Activated T-helper 2 cell treated with anti-CD3 and anti-CD28 coated beads, Interferon-gamma antibody, Interleukin-2, Interleukin-4, amounts not matched to agents 10 μg/mL and 5 μg/mL and 100 μg/mL, durations not matched to agents 14 hours and 24 hours and 36 hours (primary cell): ENCODE measurements at regions not wholly inside any gene's neighbourhood (a gene's known extent, or its start where the extent isn't known, plus 50 kb on each side); places are given as distances from the start of the nearest gene placed in this dataset.

Experiments used
- DNase-seq: peaks from one replicate; pipeline ENCODE4 v3.0.0; 2021; ENCODE audit warnings: low spot score
- H3K27ac Mint-ChIP-seq: one replicate; pipeline ENCODE4 v1.8.0; 2021; ENCODE audit warnings: mixed read lengths
- H3K27me3 Mint-ChIP-seq: one replicate; pipeline ENCODE4 v1.8.0; 2021; ENCODE audit warnings: low read depth, mixed read lengths
- H3K36me3 Mint-ChIP-seq: one replicate; pipeline ENCODE4 v1.8.0; 2021; ENCODE audit warnings: low read depth, mixed read lengths
- H3K4me1 Mint-ChIP-seq: one replicate; pipeline ENCODE4 v1.8.0; 2021; ENCODE audit warnings: low read depth, mixed read lengths
- H3K4me3 Mint-ChIP-seq: one replicate; pipeline ENCODE4 v1.8.0; 2021; ENCODE audit warnings: low read depth, mild to moderate bottlenecking, moderate library complexity, mixed read lengths
- H3K9me3 Mint-ChIP-seq: one replicate; pipeline ENCODE4 v1.8.0; 2021; ENCODE audit warnings: mixed read lengths
- intact Hi-C: fragments of 100-400 bp; cut with micrococcal nuclease; formaldehyde crosslinking; loops from one replicate; pipeline ENCODE4 v1.15.1; 2023

DNA sequence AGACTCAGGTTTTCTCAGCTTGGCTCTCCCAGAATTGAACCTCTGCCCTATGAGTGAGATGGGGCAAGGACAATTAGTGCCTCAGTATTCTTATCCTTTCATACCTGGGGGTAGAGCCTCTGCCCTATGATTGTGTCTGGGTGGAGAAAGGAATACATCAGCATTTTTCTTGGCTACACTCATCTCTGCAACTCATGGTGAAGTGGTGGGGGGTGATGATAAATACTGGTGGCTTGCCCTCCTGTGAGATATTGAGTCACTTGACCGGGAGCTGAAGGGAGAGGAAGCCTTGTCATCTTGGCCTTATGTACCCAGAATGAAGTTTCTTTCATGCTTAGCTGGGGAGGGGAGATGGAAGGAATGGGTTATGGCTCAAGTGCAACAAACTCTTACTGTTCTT, 71.3 kb upstream of the ENOX2 start:
- H3K9me3 Mint-ChIP-seq, result no peaks in the 10 kb centered on the region
- H3K27ac Mint-ChIP-seq, result no peak overlapping the region
- H3K27me3 Mint-ChIP-seq, result peaks cover 4% of the 10 kb centered on the region
- H3K4me3 Mint-ChIP-seq, result no peak overlapping the region
- no peaks in the 10 kb centered on the region for H3K4me1 Mint-ChIP-seq
- no peak for DNase-seq
- no peaks in the 10 kb centered on the region for H3K36me3 Mint-ChIP-seq
- intact Hi-C loops, result loop anchor here (10.0 kb wide), 1 partner anchor 660 kb away; no protein-coding TSS in a partner anchor

DNA sequence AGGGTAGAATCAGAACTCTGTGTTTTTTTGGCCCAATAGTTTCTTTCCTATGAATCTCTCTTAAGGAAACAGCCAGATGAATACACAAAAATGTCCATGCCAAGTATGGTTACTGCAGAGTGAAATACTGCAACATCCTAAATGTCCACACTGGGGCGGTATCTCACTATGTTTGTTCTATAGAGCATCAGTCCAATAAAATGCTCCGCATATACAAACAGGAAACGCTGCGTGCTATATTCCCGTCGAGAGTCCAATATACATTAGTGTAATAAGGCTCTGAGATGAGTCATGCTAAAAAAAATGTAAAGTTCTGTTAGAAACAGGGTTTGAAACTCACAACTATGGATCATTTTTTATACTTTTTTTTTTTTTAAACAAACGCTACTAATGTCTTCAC, 72.9 kb upstream of the ENOX2 start:
- intact Hi-C loops, result loop anchor here (5.0 to 10.0 kb wide), 2 partner anchors 659 to 701 kb away; no protein-coding TSS in a partner anchor
- no peak overlapping the region for H3K4me3 Mint-ChIP-seq
- no peak overlapping the region for H3K27ac Mint-ChIP-seq
- no peak for DNase-seq
- no peaks in the 10 kb centered on the region for H3K9me3 Mint-ChIP-seq
- peaks cover 4% of the 10 kb centered on the region for H3K27me3 Mint-ChIP-seq
- H3K36me3 Mint-ChIP-seq, result no peaks in the 10 kb centered on the region
- no peaks in the 10 kb centered on the region for H3K4me1 Mint-ChIP-seq

DNA sequence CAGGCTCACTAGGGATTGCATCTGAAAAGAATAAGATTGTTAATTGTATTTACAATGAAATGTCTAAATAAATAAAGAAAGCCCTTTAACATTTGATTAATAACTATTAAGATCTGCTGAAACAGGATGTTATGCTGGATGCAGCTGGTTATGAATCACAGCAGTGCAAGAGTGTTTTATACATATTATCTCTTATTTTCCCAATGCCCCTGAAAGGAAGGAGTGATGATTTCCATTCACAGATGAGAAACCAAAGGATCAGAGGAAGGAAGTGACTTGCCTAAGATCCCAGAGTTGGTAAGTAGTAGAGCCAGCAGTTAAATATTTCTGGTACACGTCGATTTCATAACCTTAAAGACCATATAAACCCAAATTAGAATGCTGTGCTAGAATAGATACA, 76.3 kb upstream of the ARHGAP36 start:
- Mint-ChIP-seq H3K4me3 (no peak overlapping the region), H3K36me3 (no peaks in the 10 kb centered on the region), H3K4me1 (no peaks in the 10 kb centered on the region), H3K27ac (no peak overlapping the region), H3K27me3 (peaks cover under 1% of the 10 kb centered on the region), H3K9me3 (no peaks in the 10 kb centered on the region)
- intact Hi-C loops, result no loop called here
- no peak for DNase-seq

DNA sequence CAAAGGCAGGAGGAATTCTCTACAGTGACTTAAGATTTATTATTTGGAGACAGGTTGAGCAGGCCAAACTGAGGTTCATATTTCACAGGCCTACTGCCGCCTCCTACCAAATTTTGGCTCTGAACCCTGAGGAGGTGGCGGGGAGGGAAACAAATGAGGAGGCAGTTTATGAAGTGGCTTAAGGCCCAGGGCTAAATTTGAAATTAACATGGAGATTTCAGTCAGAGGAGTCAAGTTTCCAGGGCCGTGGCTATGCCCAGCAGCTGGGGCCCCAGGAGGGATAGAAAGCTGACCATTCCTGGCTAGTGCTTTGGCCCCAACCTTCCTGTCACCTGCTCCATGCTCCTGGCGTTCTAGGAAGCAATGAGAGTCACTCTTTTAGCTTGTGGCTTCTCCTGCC, 73.4 kb upstream of the ARHGAP36 start:
- Mint-ChIP-seq H3K9me3 (no peaks in the 10 kb centered on the region), H3K27ac (no peak overlapping the region), H3K4me3 (no peak overlapping the region), H3K36me3 (no peaks in the 10 kb centered on the region), H3K27me3 (peaks cover 2% of the 10 kb centered on the region), H3K4me1 (no peaks in the 10 kb centered on the region)
- no peak for DNase-seq
- intact Hi-C loops, result no loop called here

DNA sequence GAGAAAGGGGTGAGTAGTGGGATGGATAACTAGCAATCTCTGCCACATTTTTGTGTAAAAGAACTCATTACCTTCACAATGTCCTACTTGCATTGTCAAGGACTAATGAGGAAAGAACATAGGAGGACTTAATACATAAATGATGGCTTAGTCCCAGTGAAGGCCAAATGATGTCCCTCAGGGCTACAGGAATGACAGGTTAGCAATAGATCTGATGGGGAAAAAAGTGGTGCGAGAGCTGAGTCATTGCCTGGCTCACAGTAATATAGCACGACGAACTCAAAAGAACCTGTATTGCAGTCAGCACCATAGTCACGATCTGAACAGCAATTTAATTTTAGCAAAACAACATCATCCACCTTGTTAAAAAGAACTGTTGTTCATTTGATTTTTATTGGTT, 70.9 kb upstream of the ARHGAP36 start:
- Mint-ChIP-seq H3K27ac (no peak overlapping the region), H3K9me3 (no peaks in the 10 kb centered on the region), H3K4me1 (no peaks in the 10 kb centered on the region), H3K4me3 (no peak overlapping the region), H3K36me3 (no peaks in the 10 kb centered on the region), H3K27me3 (peaks cover 2% of the 10 kb centered on the region)
- intact Hi-C loops, result no loop called here
- DNase-seq, result no peak

DNA sequence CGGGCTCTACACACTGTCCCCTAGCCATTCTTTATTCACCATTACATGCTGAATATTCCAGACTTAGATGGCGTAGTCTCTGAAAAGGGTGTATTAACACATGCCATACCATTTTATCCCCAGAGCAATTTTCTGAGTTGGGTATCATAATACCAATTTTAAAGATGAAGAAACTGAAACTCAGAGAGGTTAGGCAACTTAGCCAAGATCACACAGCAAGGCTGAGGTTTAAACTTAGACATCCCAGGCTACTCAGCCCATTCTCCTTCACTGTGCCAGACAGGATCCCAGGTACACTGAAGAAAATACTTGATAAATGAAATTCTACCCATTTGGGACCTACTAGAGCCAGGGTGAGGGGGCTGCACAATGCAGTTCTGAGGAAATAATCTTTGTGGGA, 67.4 kb upstream of the ARHGAP36 start:
- intact Hi-C loops, result no loop called here
- Mint-ChIP-seq H3K27me3 (peaks cover 2% of the 10 kb centered on the region), H3K9me3 (no peaks in the 10 kb centered on the region), H3K4me3 (no peak overlapping the region), H3K27ac (no peak overlapping the region), H3K36me3 (no peaks in the 10 kb centered on the region), H3K4me1 (no peaks in the 10 kb centered on the region)
- no peak for DNase-seq

DNA sequence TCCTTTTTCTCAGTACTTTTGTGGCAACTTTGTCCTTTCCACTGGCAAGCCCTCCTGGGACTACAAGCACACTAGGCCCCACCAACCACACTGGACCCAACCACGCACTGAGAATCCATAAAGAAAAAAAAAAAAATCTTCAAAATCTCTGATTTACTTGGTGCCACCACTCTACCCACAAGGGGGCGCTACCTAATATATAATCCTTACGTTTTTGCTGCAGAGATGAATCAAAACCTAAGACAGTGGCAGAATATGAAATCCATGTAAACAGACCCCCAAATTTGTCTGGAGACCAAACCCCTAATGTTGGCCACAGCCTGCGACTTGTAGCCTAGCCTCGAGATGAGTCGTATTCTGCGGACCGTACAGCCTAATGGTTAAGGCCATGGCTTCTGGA, 63.5 kb upstream of the ARHGAP36 start:
- H3K27me3 Mint-ChIP-seq, result peaks cover 1% of the 10 kb centered on the region

DNA sequence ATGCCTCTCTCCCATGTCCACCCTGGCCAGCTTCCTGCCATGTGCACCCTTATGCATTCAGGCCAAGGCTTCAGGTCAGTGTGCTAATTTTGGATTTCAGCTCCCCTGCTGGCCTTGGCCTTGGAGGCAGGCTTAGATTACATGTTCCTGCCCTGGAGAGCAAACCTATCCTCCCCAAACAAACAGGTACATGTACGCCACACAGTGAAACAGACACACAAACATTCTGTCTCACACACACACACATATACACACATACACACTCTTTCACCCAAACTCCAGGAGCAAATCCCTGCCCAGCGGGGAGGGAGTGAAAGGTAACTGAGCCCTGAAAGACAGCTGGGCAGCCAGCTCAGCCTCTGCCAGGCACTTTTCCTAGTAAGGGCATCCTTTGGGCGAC, 62.7 kb upstream of the ARHGAP36 start:
- Mint-ChIP-seq H3K27me3 (peaks cover 1% of the 10 kb centered on the region), H3K4me3 (no peak overlapping the region), H3K27ac (no peak overlapping the region), H3K9me3 (no peaks in the 10 kb centered on the region), H3K36me3 (no peaks in the 10 kb centered on the region), H3K4me1 (no peaks in the 10 kb centered on the region)
- no peak for DNase-seq
- intact Hi-C loops, result no loop called here

More for the DNA sequence above, 63.5 kb upstream of the ARHGAP36 start:
- DNase-seq, result no peak
- Mint-ChIP-seq H3K4me1 (no peaks in the 10 kb centered on the region), H3K9me3 (no peaks in the 10 kb centered on the region), H3K27ac (no peak overlapping the region), H3K4me3 (no peak overlapping the region), H3K36me3 (no peaks in the 10 kb centered on the region)
- intact Hi-C loops, result no loop called here

DNA sequence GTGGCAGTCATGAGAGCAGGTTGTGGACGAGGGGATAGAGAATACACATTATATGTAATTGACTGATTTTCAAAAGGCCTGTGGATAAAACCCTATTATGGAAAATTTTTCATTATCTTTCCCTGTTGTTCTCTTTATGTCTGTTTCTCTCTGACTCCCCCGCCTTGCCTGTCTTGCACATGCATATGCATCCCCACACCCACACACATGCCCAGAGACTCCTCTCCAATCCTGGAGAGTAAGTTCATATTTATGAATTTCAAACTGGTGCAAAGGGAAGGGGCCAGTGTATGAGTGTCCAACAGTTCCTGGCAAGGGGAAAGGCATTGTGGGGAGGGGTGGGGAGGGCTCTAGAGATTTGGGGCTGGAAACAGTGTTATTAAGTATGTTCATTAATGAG, 60.8 kb upstream of the ARHGAP36 start:
- Mint-ChIP-seq H3K27me3 (peaks cover 1% of the 10 kb centered on the region), H3K9me3 (no peaks in the 10 kb centered on the region), H3K4me1 (no peaks in the 10 kb centered on the region), H3K27ac (no peak overlapping the region), H3K4me3 (no peak overlapping the region), H3K36me3 (no peaks in the 10 kb centered on the region)
- intact Hi-C loops, result no loop called here
- no peak for DNase-seq

DNA sequence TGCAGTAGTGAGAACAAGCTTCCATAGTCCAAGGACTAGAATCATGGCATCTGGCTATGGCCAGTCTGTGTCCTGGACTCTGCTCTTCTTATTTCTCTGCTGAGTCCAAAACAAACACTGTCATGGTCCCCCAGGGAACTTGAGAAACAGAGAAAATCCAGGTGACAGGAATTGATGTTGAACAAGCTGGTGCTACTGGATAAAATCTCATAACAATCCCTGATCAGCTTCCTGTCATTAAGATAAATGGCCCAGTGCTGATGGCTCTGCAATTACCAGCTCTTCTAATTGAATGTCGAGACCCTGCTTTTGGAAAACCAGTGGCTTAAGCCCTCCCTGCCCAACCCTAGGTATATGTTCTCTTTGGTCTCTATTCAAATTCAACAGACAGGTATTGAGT, 58.8 kb upstream of the ARHGAP36 start:
- Mint-ChIP-seq H3K9me3 (no peaks in the 10 kb centered on the region), H3K4me3 (no peak overlapping the region), H3K27me3 (peaks cover 1% of the 10 kb centered on the region), H3K36me3 (no peaks in the 10 kb centered on the region), H3K4me1 (no peaks in the 10 kb centered on the region), H3K27ac (no peak overlapping the region)
- intact Hi-C loops, result no loop called here
- DNase-seq, result no peak
